HK-2 (cell line): ENCODE measurements at regions not wholly inside any gene's neighbourhood (a gene's known extent, or its start where the extent isn't known, plus 50 kb on each side); places are given as distances from the start of the nearest gene placed in this dataset.

ENCODE experiments used
- DNase-seq: peaks from one replicate; pipeline ENCODE4 v3.0.0-alpha.2; 2018; ENCODE audit not compliant: unreplicated experiment

- no peak for DNase-seq
These were observed 63.8 kb upstream of the CFAP46 start for GRCh38 chr10:133006202-133006601.

GRCh38 chr10:133004478-133004877 lies 62.1 kb upstream of the CFAP46 start:
- no peak for DNase-seq

GRCh38 chr10:133003188-133003587 lies 60.8 kb upstream of the CFAP46 start:
- DNase-seq, result no peak

GRCh38 chr10:133002685-133003084 lies 60.3 kb upstream of the CFAP46 start:
- no peak for DNase-seq

GRCh38 chr10:133001114-133001513 lies 58.7 kb upstream of the CFAP46 start:
- no peak for DNase-seq

DNA sequence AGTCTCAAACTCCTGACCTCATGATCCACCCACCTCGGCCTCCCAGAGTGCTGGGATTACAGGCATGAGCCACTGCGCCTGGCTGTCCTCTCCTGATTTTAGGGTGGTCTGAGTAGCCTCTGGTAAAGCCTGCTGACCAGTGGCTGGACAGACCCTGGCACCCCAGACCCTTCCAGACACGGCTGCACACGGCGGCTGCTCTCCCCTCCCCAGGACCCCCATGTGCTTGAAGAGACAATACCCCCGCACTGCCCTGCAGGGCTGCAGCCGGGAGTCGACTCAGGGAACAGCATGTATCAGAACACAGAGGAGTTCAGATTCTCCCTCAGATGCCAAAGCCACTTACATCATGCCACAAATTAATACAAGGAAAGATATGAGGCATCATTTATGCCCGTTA lies 58.3 kb upstream of the CFAP46 start:
- DNase-seq, result no peak

DNA sequence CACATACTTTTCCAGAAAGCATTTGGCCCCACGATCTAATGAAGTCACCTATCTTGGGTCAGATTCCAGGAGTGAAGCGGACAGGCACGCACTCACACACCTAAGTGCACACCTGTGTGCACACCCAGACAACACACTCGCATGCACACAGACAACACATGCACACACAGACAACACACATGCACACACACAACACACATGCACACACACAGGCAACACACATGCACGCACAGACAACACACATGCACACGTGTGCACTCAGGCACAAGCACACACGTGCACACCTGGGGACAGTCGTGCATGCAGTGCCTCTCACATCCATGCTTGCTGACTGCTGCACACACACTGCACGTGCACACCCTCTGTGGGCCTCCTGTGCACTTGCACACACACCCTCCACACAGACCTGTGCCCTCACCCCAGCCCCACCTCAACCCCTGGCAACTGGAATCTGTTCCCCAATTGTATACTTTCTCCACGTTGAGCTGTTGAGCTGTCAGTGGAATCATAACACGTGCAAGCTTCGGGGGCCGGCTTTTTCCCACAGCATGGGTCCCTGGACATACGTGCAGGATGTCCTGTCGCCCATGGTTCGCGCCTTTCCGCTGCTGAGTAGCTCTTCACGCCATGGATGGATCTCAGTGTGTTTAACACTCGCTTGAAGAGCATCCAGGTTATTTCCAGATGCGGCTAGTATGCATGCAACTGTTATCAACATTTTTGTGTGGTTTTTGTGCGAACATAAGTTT lies 55.3 kb upstream of the CFAP46 start:
- DNase-seq, result no peak

- no peak for DNase-seq
These were observed 54.4 kb upstream of the CFAP46 start for GRCh38 chr10:132996603-132997343.

GRCh38 chr10:132995909-132996602 lies 53.7 kb upstream of the CFAP46 start:
- no peak for DNase-seq

GRCh38 chr10:132994811-132995210 lies 52.4 kb upstream of the CFAP46 start:
- no peak for DNase-seq

- peak; percentile 16 for DNase-seq
These were observed 51.9 kb upstream of the CFAP46 start for GRCh38 chr10:132994185-132994796.

DNA sequence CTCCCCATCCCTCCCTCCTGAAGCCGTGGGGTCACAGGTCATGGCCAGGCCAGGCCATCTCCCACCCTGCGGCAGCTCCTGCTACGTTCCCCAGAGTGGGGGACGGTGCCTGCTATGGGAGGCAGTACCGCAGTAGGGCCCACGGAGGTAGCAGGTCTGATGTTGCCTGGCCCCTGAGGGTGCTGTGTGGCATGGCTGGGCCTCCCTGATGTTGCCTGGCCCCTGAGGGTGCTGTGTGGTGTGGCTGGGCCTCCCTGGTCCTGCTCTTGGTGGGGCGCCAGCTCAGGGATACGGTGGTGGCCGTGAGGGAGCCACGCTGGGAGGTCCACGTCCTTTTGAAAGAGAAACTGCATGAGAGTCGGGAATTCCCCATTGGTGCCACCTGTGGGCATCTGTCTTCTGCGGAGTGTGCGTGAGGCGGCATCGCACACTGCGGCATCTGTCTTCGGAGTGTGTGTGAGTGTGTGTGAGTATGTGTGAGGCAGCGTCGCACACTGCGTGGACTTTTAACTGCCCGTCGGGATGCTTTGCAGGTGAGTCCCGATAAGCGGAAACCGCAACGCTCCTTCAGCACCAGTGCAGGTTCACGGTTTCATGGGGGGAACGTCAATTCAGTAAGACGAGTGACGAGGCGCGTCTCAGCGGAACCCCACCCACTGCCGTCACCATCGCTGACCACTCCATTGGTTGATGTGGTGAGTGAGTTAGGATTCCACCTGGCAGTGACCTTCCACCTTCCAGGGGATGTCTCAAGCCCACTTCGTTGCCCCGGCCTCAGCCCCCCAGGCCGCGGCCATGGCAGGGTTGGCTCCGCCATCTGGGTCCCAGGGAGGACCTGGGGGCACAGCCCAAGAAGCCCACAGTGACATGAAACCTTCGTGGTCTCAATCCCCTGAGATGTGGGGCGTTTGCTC lies 51.2 kb upstream of the CFAP46 start:
- no peak for DNase-seq

DNA sequence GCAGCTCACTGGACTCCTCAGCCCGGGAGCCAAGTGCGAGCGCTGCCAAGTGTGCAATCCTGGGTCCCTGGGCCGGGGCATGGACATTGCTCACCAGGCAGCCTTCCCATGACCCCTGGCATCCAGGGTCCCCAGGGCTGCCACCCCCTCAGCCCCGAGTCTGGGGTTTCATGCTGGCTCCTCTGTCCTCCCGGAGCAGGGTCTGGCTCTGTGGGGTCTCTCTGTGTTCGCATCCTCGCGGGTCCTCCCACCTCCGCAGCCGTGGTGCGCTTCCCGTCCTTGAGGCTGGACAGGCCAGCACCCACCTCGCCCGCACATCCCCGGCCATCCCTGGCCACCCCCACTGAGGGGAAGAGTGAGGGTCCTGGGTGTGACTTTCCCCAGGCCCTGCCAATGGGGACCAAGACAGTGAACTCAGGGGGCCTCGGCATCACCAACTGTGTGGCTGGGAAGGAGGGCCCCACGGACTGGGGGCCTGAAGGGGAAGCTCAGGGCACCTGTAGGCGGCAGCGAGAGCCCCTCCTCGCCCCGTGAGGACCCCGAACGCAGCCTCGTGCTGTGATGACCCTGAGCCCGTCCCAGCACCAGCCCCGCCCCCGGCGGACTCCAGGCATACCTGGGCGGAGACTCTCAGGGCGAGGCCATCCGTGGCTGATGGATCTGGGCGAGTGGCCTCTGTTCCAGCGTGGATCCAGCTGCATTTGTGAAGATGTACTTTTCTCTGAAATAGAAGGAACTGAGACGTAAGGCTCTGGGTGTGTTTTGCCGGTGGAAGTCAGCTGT lies 50.3 kb upstream of the CFAP46 start:
- DNase-seq, result no peak
